Activated T-helper 17 cell treated with anti-CD3 and anti-CD28 coated beads, Interleukin-2, amount 50 U/mL, for 72 hours (primary cell): ENCODE measurements at regions not wholly inside any gene's neighbourhood (a gene's known extent, or its start where the extent isn't known, plus 50 kb on each side); places are given as distances from the start of the nearest gene placed in this dataset.

Experiments used
- ATAC-seq: fragments of 150-1000 bp; cut with Tn5 transposase; replicated peaks from 2 replicates; pipeline ENCODE4 v1.10.0; 2021; ENCODE audit warnings: mild to moderate bottlenecking, moderate library complexity
- H3K27ac Mint-ChIP-seq: one replicate; pipeline ENCODE4 v1.8.0; 2022; ENCODE audit warnings: mixed read lengths
- H3K27me3 Mint-ChIP-seq: one replicate; pipeline ENCODE4 v1.8.0; 2022; ENCODE audit warnings: mixed read lengths
- H3K36me3 Mint-ChIP-seq: one replicate; pipeline ENCODE4 v1.8.0; 2022; ENCODE audit warnings: low read depth, mild to moderate bottlenecking, mixed read lengths
- H3K4me1 Mint-ChIP-seq: one replicate; pipeline ENCODE4 v1.8.0; 2022; ENCODE audit warnings: mixed read lengths
- H3K4me3 Mint-ChIP-seq: one replicate; pipeline ENCODE4 v1.8.0; 2022; ENCODE audit warnings: mild to moderate bottlenecking, mixed read lengths
- H3K9me3 Mint-ChIP-seq: one replicate; pipeline ENCODE4 v1.8.0; 2022; ENCODE audit warnings: mixed read lengths

- H3K36me3 Mint-ChIP-seq: no peaks in the 10 kb centered on the region
- H3K4me1 Mint-ChIP-seq: no peaks in the 10 kb centered on the region
- ATAC-seq: no peak
- peaks cover 7% of the 10 kb centered on the region for H3K27me3 Mint-ChIP-seq
- no peak overlapping the region for H3K27ac Mint-ChIP-seq
- H3K9me3 Mint-ChIP-seq: no peaks in the 10 kb centered on the region
- H3K4me3 Mint-ChIP-seq: no peak overlapping the region
These were observed 138.2 kb upstream of the DNAJC10 start for GRCh38 chr2:182577816-182578215.

- Mint-ChIP-seq H3K9me3 (no peaks in the 10 kb centered on the region), H3K27ac (no peak overlapping the region), H3K4me1 (no peaks in the 10 kb centered on the region), H3K4me3 (no peak overlapping the region), H3K36me3 (no peaks in the 10 kb centered on the region), H3K27me3 (peaks cover 10% of the 10 kb centered on the region)
- ATAC-seq: no peak
These were observed 134.7 kb upstream of the DNAJC10 start for GRCh38 chr2:182581196-182581935.

GRCh38 chr2:182584462-182584861 lies 131.6 kb upstream of the DNAJC10 start:
- H3K4me1 Mint-ChIP-seq: no peaks in the 10 kb centered on the region
- no peaks in the 10 kb centered on the region for H3K9me3 Mint-ChIP-seq
- no peak for ATAC-seq
- H3K27me3 Mint-ChIP-seq: peaks cover 17% of the 10 kb centered on the region
- no peak overlapping the region for H3K4me3 Mint-ChIP-seq
- H3K36me3 Mint-ChIP-seq: no peaks in the 10 kb centered on the region
- H3K27ac Mint-ChIP-seq: no peak overlapping the region

- Mint-ChIP-seq H3K4me3 (no peak overlapping the region), H3K36me3 (no peaks in the 10 kb centered on the region), H3K27me3 (peaks cover 17% of the 10 kb centered on the region), H3K27ac (no peak overlapping the region), H3K9me3 (no peaks in the 10 kb centered on the region), H3K4me1 (no peaks in the 10 kb centered on the region)
- no peak for ATAC-seq
These were observed 131.1 kb upstream of the DNAJC10 start for GRCh38 chr2:182585001-182585400.

GRCh38 chr2:182585430-182585829 lies 130.6 kb upstream of the DNAJC10 start:
- H3K4me1 Mint-ChIP-seq: no peaks in the 10 kb centered on the region
- H3K27me3 Mint-ChIP-seq: peaks cover 17% of the 10 kb centered on the region
- no peak for ATAC-seq
- no peaks in the 10 kb centered on the region for H3K36me3 Mint-ChIP-seq
- H3K27ac Mint-ChIP-seq: no peak overlapping the region
- no peaks in the 10 kb centered on the region for H3K9me3 Mint-ChIP-seq
- H3K4me3 Mint-ChIP-seq: no peak overlapping the region

- Mint-ChIP-seq H3K4me1 (no peaks in the 10 kb centered on the region), H3K9me3 (no peaks in the 10 kb centered on the region), H3K27me3 (peaks cover 14% of the 10 kb centered on the region), H3K36me3 (no peaks in the 10 kb centered on the region), H3K27ac (no peak overlapping the region), H3K4me3 (no peak overlapping the region)
- no peak for ATAC-seq
These were observed 129.6 kb upstream of the DNAJC10 start for GRCh38 chr2:182586426-182586825.

GRCh38 chr2:182587831-182588230 lies 128.2 kb upstream of the DNAJC10 start:
- Mint-ChIP-seq H3K4me1 (no peaks in the 10 kb centered on the region), H3K27ac (no peak overlapping the region), H3K4me3 (no peak overlapping the region), H3K9me3 (no peaks in the 10 kb centered on the region), H3K36me3 (no peaks in the 10 kb centered on the region), H3K27me3 (peaks cover 10% of the 10 kb centered on the region)
- no peak for ATAC-seq

GRCh38 chr2:182589121-182589520 lies 126.9 kb upstream of the DNAJC10 start:
- H3K4me1 Mint-ChIP-seq: no peaks in the 10 kb centered on the region
- no peak overlapping the region for H3K27ac Mint-ChIP-seq
- H3K9me3 Mint-ChIP-seq: no peaks in the 10 kb centered on the region
- ATAC-seq: no peak
- H3K4me3 Mint-ChIP-seq: no peak overlapping the region
- peaks cover 13% of the 10 kb centered on the region for H3K27me3 Mint-ChIP-seq
- no peaks in the 10 kb centered on the region for H3K36me3 Mint-ChIP-seq

GRCh38 chr2:182591774-182592173 lies 124.3 kb upstream of the DNAJC10 start:
- Mint-ChIP-seq H3K36me3 (no peaks in the 10 kb centered on the region), H3K4me3 (no peak overlapping the region), H3K9me3 (no peaks in the 10 kb centered on the region), H3K27ac (no peak overlapping the region), H3K4me1 (no peaks in the 10 kb centered on the region), H3K27me3 (peaks cover 14% of the 10 kb centered on the region)
- no peak for ATAC-seq

GRCh38 chr2:182592691-182593393 lies 123.2 kb upstream of the DNAJC10 start:
- no peaks in the 10 kb centered on the region for H3K4me1 Mint-ChIP-seq

GRCh38 chr2:182593394-182593975 lies 122.6 kb upstream of the DNAJC10 start:
- Mint-ChIP-seq H3K4me1 (no peaks in the 10 kb centered on the region), H3K27ac (no peak overlapping the region), H3K4me3 (no peak overlapping the region), H3K9me3 (no peaks in the 10 kb centered on the region), H3K27me3 (peaks cover 19% of the 10 kb centered on the region), H3K36me3 (no peaks in the 10 kb centered on the region)
- ATAC-seq: no peak

More at GRCh38 chr2:182592691-182593393, 123.2 kb upstream of the DNAJC10 start:
- Mint-ChIP-seq H3K9me3 (no peaks in the 10 kb centered on the region), H3K27ac (no peak overlapping the region), H3K27me3 (peaks cover 17% of the 10 kb centered on the region), H3K36me3 (no peaks in the 10 kb centered on the region), H3K4me3 (no peak overlapping the region)
- ATAC-seq: no peak

- H3K36me3 Mint-ChIP-seq: no peaks in the 10 kb centered on the region
- no peaks in the 10 kb centered on the region for H3K9me3 Mint-ChIP-seq
- H3K4me3 Mint-ChIP-seq: no peak overlapping the region
- ATAC-seq: no peak
- H3K4me1 Mint-ChIP-seq: no peaks in the 10 kb centered on the region
- no peak overlapping the region for H3K27ac Mint-ChIP-seq
- peaks cover 17% of the 10 kb centered on the region for H3K27me3 Mint-ChIP-seq
These were observed 121.8 kb upstream of the DNAJC10 start for GRCh38 chr2:182594286-182594685.

GRCh38 chr2:182595650-182596049 lies 120.4 kb upstream of the DNAJC10 start:
- no peak overlapping the region for H3K27ac Mint-ChIP-seq
- H3K4me1 Mint-ChIP-seq: no peaks in the 10 kb centered on the region
- peaks cover 17% of the 10 kb centered on the region for H3K27me3 Mint-ChIP-seq
- no peaks in the 10 kb centered on the region for H3K36me3 Mint-ChIP-seq
- no peak overlapping the region for H3K4me3 Mint-ChIP-seq
- no peaks in the 10 kb centered on the region for H3K9me3 Mint-ChIP-seq
- ATAC-seq: no peak

- Mint-ChIP-seq H3K27ac (no peak overlapping the region), H3K36me3 (no peaks in the 10 kb centered on the region), H3K9me3 (no peaks in the 10 kb centered on the region), H3K4me1 (no peaks in the 10 kb centered on the region), H3K27me3 (peaks cover 17% of the 10 kb centered on the region), H3K4me3 (no peak overlapping the region)
- no peak for ATAC-seq
These were observed 118.3 kb upstream of the DNAJC10 start for GRCh38 chr2:182597570-182598295.
